Gastroesophageal sphincter (tissue), 3 donors: ENCODE measurements at regions not wholly inside any gene's neighbourhood (a gene's known extent, or its start where the extent isn't known, plus 50 kb on each side); places are given as distances from the start of the nearest gene placed in this dataset.

Experiments used
- CTCF ChIP-seq, 4 experiments: fragments of 200-600 bp in 2 of 4; fragments of 450-650 bp in 2 of 4; sonication (generic) in 1 of 4; IDR thresholded peaks; one replicate each; pipeline ENCODE4 v1.5.1; 2017 to 2019; ENCODE audit warnings: antibody characterized with exemption in 4 of 4, mild to moderate bottlenecking in 2 of 4, moderate library complexity in 2 of 4
- POLR2A ChIP-seq, 2 donors: fragments of 450-650 bp; IDR thresholded peaks; one replicate each; pipeline ENCODE4 v1.6.1; 2017; ENCODE audit warnings: antibody characterized with exemption in 2 of 2, mild to moderate bottlenecking in 2 of 2, moderate library complexity in 1 of 2

GRCh38 chr16:85982563-85982939 lies 83.6 kb downstream of the IRF8 start:
- TF ChIP-seq POLR2A (IDR thresholded peaks at IDR 0.05) (no peak), CTCF (IDR thresholded peaks at IDR 0.05) (no peak)
